ENCODE measurements at regions not wholly inside any gene's neighbourhood (a gene's known extent, or its start where the extent isn't known, plus 50 kb on each side); places are given as distances from the start of the nearest gene placed in this dataset.

DNA sequence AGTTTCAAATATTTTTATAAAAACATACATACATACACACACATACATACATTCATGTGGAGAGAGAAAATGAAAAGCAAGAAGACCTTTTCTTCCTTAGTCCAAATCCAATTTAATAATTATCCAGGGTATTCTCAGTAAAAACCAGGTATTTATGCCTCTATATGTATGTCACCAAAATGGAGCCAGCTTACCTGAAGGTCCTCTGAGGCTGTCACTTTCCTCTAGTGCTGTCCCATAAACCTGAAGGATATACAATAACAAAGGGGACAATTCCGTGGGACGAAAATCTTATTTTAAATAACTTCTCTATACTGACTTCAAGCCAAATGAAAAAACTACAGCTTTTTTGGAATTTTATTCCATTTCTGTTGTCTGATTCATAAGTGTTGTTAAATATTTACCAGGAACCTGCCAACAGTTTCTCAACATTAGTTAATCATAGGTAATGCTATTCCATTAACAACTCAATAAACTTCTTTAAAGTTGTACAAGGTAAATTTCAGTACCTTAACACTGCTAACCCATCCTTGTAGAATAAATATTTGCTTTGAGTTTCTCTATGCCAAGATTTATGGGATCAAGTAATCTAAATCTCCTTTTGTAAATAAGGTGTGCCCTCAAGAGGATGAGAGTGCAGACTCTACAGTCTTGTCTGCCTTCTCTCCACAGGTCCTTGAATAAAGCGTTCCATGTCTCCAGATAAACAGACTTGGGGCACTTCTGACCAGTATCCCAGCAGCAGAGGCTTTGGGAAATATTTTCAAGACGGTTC is 260.3 kb downstream of the AHR start:
- H3K27ac ChIP-seq (ENCODE audit: low read depth in 1 of 2, low read length in 2 of 2) = no peak overlapping the region
- H3K4me3 ChIP-seq (replicated peaks in 1 of 3; ENCODE audit: low read depth in 2 of 3, low read length in 3 of 3) = no peak overlapping the region
- no peaks in the 10 kb centered on the region for H3K36me3 Mint-ChIP-seq
- no peak overlapping the region for H2AFZ ChIP-seq (ENCODE audit: insufficient read depth, low read depth, low read length, poor library complexity, severe bottlenecking)
- peak overlapping the region in 1 of 2 donors; percentile 3 for H3K4me3 Mint-ChIP-seq
- H3K4me2 ChIP-seq (replicated peaks; ENCODE audit: extremely low read depth, low read length, poor library complexity, severe bottlenecking) = no peak overlapping the region
- no peak overlapping the region for H3K27ac Mint-ChIP-seq
- H3K9ac ChIP-seq (ENCODE audit: insufficient read depth, low read length, poor library complexity, severe bottlenecking) = no peak overlapping the region
- 100% methylated on average over 1 of the region's 4 CpGs for WGBS (ENCODE audit: insufficient coverage)
- intact Hi-C loops (cut with micrococcal nuclease) = no loop called here
- DNase-seq = no peak
- H3K36me3 ChIP-seq (replicated peaks in 1 of 2; ENCODE audit: control insufficient read depth in 1 of 2, insufficient read depth in 2 of 2, low read length in 2 of 2) = no peaks in the 10 kb centered on the region
- H3K4me1 ChIP-seq (ENCODE audit: control insufficient read depth in 1 of 2, insufficient read depth in 2 of 2, low read length in 2 of 2) = peaks cover 0 to 4% of the 10 kb centered on the region in 2 donors
- TF ChIP-seq, protein P1, sequence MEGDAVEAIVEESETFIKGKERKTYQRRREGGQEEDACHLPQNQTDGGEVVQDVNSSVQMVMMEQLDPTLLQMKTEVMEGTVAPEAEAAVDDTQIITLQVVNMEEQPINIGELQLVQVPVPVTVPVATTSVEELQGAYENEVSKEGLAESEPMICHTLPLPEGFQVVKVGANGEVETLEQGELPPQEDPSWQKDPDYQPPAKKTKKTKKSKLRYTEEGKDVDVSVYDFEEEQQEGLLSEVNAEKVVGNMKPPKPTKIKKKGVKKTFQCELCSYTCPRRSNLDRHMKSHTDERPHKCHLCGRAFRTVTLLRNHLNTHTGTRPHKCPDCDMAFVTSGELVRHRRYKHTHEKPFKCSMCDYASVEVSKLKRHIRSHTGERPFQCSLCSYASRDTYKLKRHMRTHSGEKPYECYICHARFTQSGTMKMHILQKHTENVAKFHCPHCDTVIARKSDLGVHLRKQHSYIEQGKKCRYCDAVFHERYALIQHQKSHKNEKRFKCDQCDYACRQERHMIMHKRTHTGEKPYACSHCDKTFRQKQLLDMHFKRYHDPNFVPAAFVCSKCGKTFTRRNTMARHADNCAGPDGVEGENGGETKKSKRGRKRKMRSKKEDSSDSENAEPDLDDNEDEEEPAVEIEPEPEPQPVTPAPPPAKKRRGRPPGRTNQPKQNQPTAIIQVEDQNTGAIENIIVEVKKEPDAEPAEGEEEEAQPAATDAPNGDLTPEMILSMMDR (IDR thresholded peaks at IDR 0.05) = no peak
- H3K27me3 ChIP-seq (ENCODE audit: control insufficient read depth in 2 of 2, insufficient read depth in 2 of 2, low read length in 2 of 2) = peaks cover 28 to 44% of the 10 kb centered on the region in 2 donors
- no peaks in the 10 kb centered on the region for H4K20me1 ChIP-seq (ENCODE audit: insufficient read depth, low read length)
- H3K9me3 ChIP-seq (replicated peaks in 1 of 2; ENCODE audit: control insufficient read depth in 1 of 2, insufficient read depth in 1 of 2, low read length in 2 of 2) = no peaks in the 10 kb centered on the region
- peaks cover 0 to 6% (median 4%) of the 10 kb centered on the region in 7 donors for H3K9me3 Mint-ChIP-seq
- H3K4me1 Mint-ChIP-seq = peaks cover 15% of the 10 kb centered on the region
- no peaks in the 10 kb centered on the region for H3K79me2 ChIP-seq (ENCODE audit: insufficient read depth, low read length)
- peaks cover 19 to 26% (median 26%) of the 10 kb centered on the region in 3 donors for H3K27me3 Mint-ChIP-seq (ENCODE audit: low read depth in 3 of 3)

DNA sequence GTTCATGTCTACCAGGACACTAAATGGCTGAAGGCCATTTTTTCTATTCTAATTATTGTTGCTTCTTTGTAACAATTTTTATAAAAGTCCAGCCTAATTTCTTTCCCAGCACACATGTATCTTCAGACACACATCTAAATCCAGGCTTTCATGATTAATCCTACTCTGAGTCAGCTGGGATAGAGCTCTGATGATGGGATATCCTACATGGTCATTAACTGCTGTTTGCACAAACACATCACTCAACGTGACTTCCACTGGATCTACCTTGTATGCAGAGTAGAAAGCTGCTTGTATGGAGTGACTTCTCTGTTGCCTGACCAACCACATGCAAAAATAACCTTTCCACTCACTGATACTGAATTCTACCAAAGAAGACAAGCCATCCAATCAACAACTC is 260.9 kb downstream of the AHR start:
- H3K4me1 Mint-ChIP-seq = peaks cover 11% of the 10 kb centered on the region

More for the DNA sequence above, 260.9 kb downstream of the AHR start:
- H2AFZ ChIP-seq (ENCODE audit: insufficient read depth, low read depth, low read length, poor library complexity, severe bottlenecking) = no peak overlapping the region
- no CpG with 5 or more reads among the region's 1 CpG for WGBS (ENCODE audit: insufficient coverage)
- H3K27me3 ChIP-seq (ENCODE audit: control insufficient read depth in 2 of 2, insufficient read depth in 2 of 2, low read length in 2 of 2) = peaks cover 28 to 44% of the 10 kb centered on the region in 2 donors
- Mint-ChIP-seq H3K9me3 (peaks cover 0 to 5% (median 2%) of the 10 kb centered on the region in 7 donors), H3K27me3 (ENCODE audit: low read depth in 3 of 3) (peaks cover 19 to 26% (median 26%) of the 10 kb centered on the region in 3 donors), H3K27ac (no peak overlapping the region), H3K36me3 (no peaks in the 10 kb centered on the region), H3K4me3 (no peak overlapping the region)
- intact Hi-C loops (cut with micrococcal nuclease) = no loop called here
- no peaks in the 10 kb centered on the region for H3K36me3 ChIP-seq (replicated peaks in 1 of 2; ENCODE audit: control insufficient read depth in 1 of 2, insufficient read depth in 2 of 2, low read length in 2 of 2)
- no peaks in the 10 kb centered on the region for H3K79me2 ChIP-seq (ENCODE audit: insufficient read depth, low read length)
- H3K27ac ChIP-seq (ENCODE audit: low read depth in 1 of 2, low read length in 2 of 2) = no peak overlapping the region
- H4K20me1 ChIP-seq (ENCODE audit: insufficient read depth, low read length) = no peaks in the 10 kb centered on the region
- no peak overlapping the region for H3K4me3 ChIP-seq (replicated peaks in 1 of 3; ENCODE audit: low read depth in 2 of 3, low read length in 3 of 3)
- DNase-seq = no peak
- TF ChIP-seq, protein P1 (IDR thresholded peaks at IDR 0.05) = no peak
- H3K9ac ChIP-seq (ENCODE audit: insufficient read depth, low read length, poor library complexity, severe bottlenecking) = no peak overlapping the region
- peaks cover 0 to 2% of the 10 kb centered on the region in 2 donors for H3K4me1 ChIP-seq (ENCODE audit: control insufficient read depth in 1 of 2, insufficient read depth in 2 of 2, low read length in 2 of 2)
- no peaks in the 10 kb centered on the region for H3K9me3 ChIP-seq (replicated peaks in 1 of 2; ENCODE audit: control insufficient read depth in 1 of 2, insufficient read depth in 1 of 2, low read length in 2 of 2)
- no peak overlapping the region for H3K4me2 ChIP-seq (replicated peaks; ENCODE audit: extremely low read depth, low read length, poor library complexity, severe bottlenecking)

Data from CD14-positive monocyte (primary cell).